Body of pancreas (tissue), 4 donors: ENCODE measurements at regions not wholly inside any gene's neighbourhood (a gene's known extent, or its start where the extent isn't known, plus 50 kb on each side); places are given as distances from the start of the nearest gene placed in this dataset.
"Not testable (repeated sequence)": the region's sequence is repeated elsewhere in the genome, so short reads cannot be mapped to it uniquely, and the experiment has no call there.

Experiments
- CTCF ChIP-seq, 7 experiments: fragments of 450-650 bp in 4 of 7; fragments of 200-600 bp in 3 of 7; sonication (generic) in 3 of 7; IDR thresholded peaks; one replicate each; pipeline ENCODE4 v1.5.1; 2016 to 2019; ENCODE audit warnings: antibody characterized with exemption in 7 of 7
- POLR2A ChIP-seq, 3 donors: fragments of 450-650 bp; IDR thresholded peaks; one replicate each; pipeline ENCODE4 v1.6.1; 2016; ENCODE audit warnings: antibody characterized with exemption in 3 of 3, mild to moderate bottlenecking in 2 of 3

GRCh38 chr3:34090379-34090778 lies 291.9 kb downstream of the PDCD6IP start:
- not testable (repeated sequence) for TF ChIP-seq POLR2A, CTCF (IDR thresholded peaks at IDR 0.05)
